Uterus (tissue), 3 donors: ENCODE measurements at regions not wholly inside any gene's neighbourhood (a gene's known extent, or its start where the extent isn't known, plus 50 kb on each side); places are given as distances from the start of the nearest gene placed in this dataset.

Experiments used
- DNase-seq, 2 donors: peaks; one replicate each; pipeline ENCODE4 v3.0.0-alpha.2; 2019 to 2020
- H3K27ac ChIP-seq, 2 donors: fragments of 200-600 bp; sonication (generic); 1 replicate in 1 of 2; 2 replicates in 1 of 2; pipeline ENCODE4 v1.5.1; 2016 to 2018
- H3K27me3 ChIP-seq, 2 donors: fragments of 200-600 bp; sonication (generic); one replicate each; pipeline ENCODE4 v1.5.1; 2018 to 2019; ENCODE audit warnings: control low read depth in 1 of 2
- H3K36me3 ChIP-seq, 2 donors: fragments of 200-600 bp; sonication (generic); one replicate each; pipeline ENCODE4 v1.5.1; 2019; ENCODE audit warnings: control low read depth in 1 of 2
- H3K4me1 ChIP-seq, 2 donors: fragments of 200-600 bp; sonication (generic); one replicate each; pipeline ENCODE4 v1.5.1; 2018 to 2019; ENCODE audit warnings: control low read depth in 1 of 2
- H3K4me3 ChIP-seq, 2 donors: fragments of 200-600 bp; sonication (generic); 1 replicate in 1 of 2; 2 replicates in 1 of 2; pipeline ENCODE4 v1.5.1; 2018 to 2019; ENCODE audit warnings: mild to moderate bottlenecking in 1 of 2
- H3K9me3 ChIP-seq, 2 donors: fragments of 200-600 bp; sonication (generic); one replicate each; pipeline ENCODE4 v1.5.1; 2019; ENCODE audit warnings: control low read depth in 1 of 2
- CTCF ChIP-seq, 4 experiments: fragments of 200-600 bp in 2 of 4; fragments of 450-650 bp in 2 of 4; sonication (generic) in 2 of 4; IDR thresholded peaks; one replicate each; pipeline ENCODE4 v1.5.1; 2016 to 2019; ENCODE audit warnings: antibody characterized with exemption in 4 of 4, mild to moderate bottlenecking in 2 of 4, moderate library complexity in 1 of 4
- POLR2A ChIP-seq, 2 donors: fragments of 450-650 bp; IDR thresholded peaks; one replicate each; pipeline ENCODE4 v1.6.1; 2016; ENCODE audit warnings: antibody characterized with exemption in 2 of 2, mild to moderate bottlenecking in 1 of 2, moderate library complexity in 1 of 2
- intact Hi-C: fragments of 100-400 bp; cut with DNase I; formaldehyde crosslinking; loops from one replicate; pipeline ENCODE4 v1.15.1; 2023; ENCODE audit warnings: low total_unique reads
- donor health status: DM: yes; HTN: yes; CAD: no.

- intact Hi-C loops = no loop called here
- Histone ChIP-seq H3K4me1 (no peaks in the 10 kb centered on the region), H3K4me3 (no peak overlapping the region), H3K27ac (no peak overlapping the region), H3K27me3 (no peaks in the 10 kb centered on the region), H3K36me3 (no peaks in the 10 kb centered on the region), H3K9me3 (no peaks in the 10 kb centered on the region)
- no peak for TF ChIP-seq POLR2A (IDR thresholded peaks at IDR 0.05)
- TF ChIP-seq CTCF (IDR thresholded peaks at IDR 0.05) = no peak
- no peak for DNase-seq
These were observed 1264.3 kb downstream of the BRD1 start for GRCh38 chr22:48563118-48563965.

GRCh38 chr22:48561676-48562075 lies 1266.0 kb downstream of the BRD1 start:
- DNase-seq = no peak
- Histone ChIP-seq H3K9me3 (no peaks in the 10 kb centered on the region), H3K4me1 (no peaks in the 10 kb centered on the region), H3K27ac (no peak overlapping the region), H3K27me3 (no peaks in the 10 kb centered on the region), H3K4me3 (no peak overlapping the region), H3K36me3 (no peaks in the 10 kb centered on the region)
- intact Hi-C loops = no loop called here
- TF ChIP-seq CTCF (IDR thresholded peaks at IDR 0.05) = no peak

GRCh38 chr22:48560836-48561235 lies 1266.8 kb downstream of the BRD1 start:
- H3K9me3 ChIP-seq = no peaks in the 10 kb centered on the region
- DNase-seq = no peak
- intact Hi-C loops = no loop called here
- no peaks in the 10 kb centered on the region for H3K4me1 ChIP-seq
- no peak overlapping the region for H3K27ac ChIP-seq
- no peak overlapping the region for H3K4me3 ChIP-seq
- no peaks in the 10 kb centered on the region for H3K36me3 ChIP-seq
- no peak for TF ChIP-seq POLR2A (IDR thresholded peaks at IDR 0.05)
- no peak for TF ChIP-seq CTCF (IDR thresholded peaks at IDR 0.05)
- no peaks in the 10 kb centered on the region for H3K27me3 ChIP-seq

- TF ChIP-seq CTCF (IDR thresholded peaks at IDR 0.05) = no peak
- TF ChIP-seq POLR2A (IDR thresholded peaks at IDR 0.05) = no peak
- Histone ChIP-seq H3K27me3 (no peaks in the 10 kb centered on the region), H3K4me3 (no peak overlapping the region), H3K9me3 (no peaks in the 10 kb centered on the region), H3K36me3 (no peaks in the 10 kb centered on the region), H3K27ac (no peak overlapping the region), H3K4me1 (no peaks in the 10 kb centered on the region)
- DNase-seq = no peak
- intact Hi-C loops = no loop called here
These were observed 1267.3 kb downstream of the BRD1 start for GRCh38 chr22:48560389-48560751.

GRCh38 chr22:48559647-48560388 lies 1267.9 kb downstream of the BRD1 start:
- H3K36me3 ChIP-seq = no peaks in the 10 kb centered on the region
- TF ChIP-seq CTCF (IDR thresholded peaks at IDR 0.05) (no peak), POLR2A (IDR thresholded peaks at IDR 0.05) (no peak)
- no peak for DNase-seq
- no peaks in the 10 kb centered on the region for H3K4me1 ChIP-seq
- no peak overlapping the region for H3K27ac ChIP-seq
- no peaks in the 10 kb centered on the region for H3K27me3 ChIP-seq
- no peaks in the 10 kb centered on the region for H3K9me3 ChIP-seq
- intact Hi-C loops = no loop called here
- H3K4me3 ChIP-seq = no peak overlapping the region
